COR-L47 (cell line): ENCODE measurements at regions not wholly inside any gene's neighbourhood (a gene's known extent, or its start where the extent isn't known, plus 50 kb on each side); places are given as distances from the start of the nearest gene placed in this dataset.
"Not testable (repeated sequence)": the region's sequence is repeated elsewhere in the genome, so short reads cannot be mapped to it uniquely, and the experiment has no call there.

Source experiments
- DNase-seq: peaks from one replicate; lab custom pipeline; 2025; lab: John Stamatoyannopoulos, UW

DNA sequence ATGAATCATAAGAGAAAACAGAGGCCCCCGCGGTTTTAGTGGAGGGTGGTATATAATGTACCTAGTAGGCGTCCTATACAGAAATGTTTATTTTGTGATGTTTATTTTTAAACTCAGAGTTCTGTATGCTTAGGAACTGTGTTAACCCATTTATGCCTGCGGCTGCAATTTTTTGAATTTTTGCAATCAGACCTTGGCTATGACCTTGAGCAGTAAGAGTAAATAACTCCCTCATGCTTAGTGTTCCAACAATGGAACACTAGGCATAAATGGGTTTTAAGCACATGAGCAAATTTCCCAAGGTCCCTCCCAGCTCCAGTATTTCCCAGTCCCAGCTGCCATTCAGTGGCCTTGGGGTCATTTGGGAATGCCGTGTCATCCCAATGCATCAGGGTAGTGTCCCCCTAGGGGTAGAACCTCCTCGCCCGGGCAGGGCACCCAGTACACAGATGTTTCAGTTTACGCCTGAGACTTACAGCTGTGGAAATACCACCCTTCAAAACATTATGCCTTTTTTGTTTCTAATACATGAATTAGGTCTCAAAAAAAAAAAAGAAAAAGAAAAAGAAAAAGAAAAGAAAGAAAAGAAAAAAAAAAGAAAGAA is 605.8 kb upstream of the CDH11 start:
- DNase-seq: no peak

DNA sequence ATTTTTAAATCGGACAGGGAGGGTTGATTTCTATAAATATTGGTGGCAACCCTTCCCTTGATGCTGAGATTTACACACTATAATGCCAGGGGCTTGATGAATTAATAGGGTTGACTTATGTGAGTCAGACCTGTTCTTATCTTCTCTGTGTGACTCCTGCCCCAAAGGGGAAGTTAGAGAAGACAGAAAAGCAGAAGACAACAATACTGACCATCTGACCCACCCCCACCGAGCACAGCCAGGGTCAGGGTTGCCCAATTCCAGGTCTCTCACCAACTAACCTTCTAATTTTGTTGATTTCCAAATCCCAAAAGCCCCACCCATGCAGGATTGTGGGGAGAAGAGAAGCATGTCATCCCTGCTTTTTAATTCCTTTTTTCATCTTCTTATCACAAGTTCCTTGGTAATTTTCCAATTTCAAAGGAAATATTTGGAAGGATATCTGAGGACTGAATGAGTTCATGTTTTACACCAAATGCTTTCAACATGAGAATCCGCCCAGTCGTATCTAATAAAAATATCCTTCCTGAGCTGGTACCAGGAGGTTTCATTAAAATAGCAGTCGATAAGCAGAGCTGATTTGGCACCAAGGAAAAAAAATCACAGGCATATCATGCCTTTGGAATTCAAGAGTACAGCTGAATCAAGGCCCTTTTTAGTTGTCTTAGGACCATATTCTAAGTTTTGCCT is 603.4 kb upstream of the CDH11 start:
- no peak for DNase-seq

DNA sequence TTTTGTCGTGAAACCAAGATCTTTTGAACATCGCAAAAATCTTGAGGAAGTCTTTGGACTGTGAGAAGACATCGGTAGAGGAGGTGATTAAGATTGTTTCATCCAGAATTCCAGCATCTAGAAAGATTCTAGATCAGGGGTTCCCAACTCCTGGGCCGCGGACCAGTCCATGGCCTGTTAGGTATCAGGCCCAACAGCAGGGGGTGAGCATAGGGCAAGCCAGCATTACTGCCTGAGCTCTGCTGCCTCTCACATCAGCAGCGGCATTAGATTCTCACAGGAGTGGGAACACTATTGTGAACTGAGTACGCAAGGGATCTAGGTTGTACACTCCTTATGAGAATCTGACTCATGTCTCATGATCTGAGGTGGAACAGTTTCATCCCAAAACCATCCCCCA is 600.6 kb upstream of the CDH11 start:
- no peak for DNase-seq

DNA sequence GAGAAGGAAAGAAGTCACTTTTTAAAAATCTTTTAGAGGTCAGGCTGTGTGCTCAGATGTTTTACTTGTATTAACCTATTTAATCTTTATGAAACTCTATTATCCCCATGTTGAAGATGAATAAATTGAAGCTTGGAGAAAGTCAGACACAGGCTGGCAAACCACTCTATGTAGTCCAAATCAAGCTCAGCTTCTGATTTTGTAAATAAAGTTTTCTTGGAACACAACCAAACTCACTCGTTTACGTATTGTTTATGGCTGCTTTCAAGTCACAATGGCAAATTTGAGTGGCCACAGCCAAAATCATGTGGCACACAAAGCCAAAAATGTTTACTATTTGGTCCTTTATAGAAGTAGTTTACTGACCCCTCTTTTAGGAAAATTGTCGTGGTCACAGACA is 596.0 kb upstream of the CDH11 start:
- no peak for DNase-seq

DNA sequence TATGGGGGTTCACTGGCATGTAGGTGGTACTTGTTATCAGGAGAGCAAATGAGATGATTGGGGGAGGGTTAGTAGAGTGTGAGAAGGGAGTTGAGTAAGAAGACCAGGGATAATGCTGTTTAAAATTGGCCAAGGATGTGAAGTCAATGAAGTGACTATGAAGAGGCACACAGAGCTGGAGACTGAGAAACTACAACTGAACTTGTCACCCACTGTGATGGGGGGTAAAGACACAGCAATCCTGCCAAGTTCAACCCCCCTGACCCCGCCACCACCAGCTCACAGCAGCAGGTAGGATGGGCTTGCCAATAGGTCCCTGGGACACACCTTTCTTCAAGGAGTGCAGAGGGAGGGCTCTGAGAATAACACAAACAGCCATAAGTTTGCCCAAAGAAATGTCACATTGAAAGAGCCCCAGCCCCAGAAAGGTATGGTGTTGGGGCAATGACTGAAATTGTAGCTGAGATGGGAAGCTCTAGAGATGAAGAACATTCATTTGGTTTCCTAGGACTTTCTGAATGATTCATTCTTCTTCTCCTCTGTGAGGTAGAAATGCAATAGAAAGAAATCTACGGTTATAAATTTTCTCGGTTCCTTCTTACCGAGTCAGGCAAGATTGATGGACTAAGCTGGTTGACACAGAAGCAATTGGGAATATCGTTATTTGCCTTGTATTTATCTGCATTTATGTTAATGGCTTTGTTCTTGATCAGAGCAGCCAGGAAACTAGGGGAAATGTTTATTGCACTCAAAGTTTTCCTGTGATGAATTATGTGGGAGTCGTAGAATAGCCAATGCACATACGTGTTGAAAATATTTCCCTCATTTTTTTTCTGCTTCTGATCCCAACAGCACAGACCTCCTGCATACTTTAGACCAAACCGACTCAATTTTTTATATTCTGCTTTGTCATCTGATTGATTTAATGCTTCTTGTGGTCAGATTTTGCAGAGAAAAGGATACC is 595.2 kb upstream of the CDH11 start:
- DNase-seq: no peak

DNA sequence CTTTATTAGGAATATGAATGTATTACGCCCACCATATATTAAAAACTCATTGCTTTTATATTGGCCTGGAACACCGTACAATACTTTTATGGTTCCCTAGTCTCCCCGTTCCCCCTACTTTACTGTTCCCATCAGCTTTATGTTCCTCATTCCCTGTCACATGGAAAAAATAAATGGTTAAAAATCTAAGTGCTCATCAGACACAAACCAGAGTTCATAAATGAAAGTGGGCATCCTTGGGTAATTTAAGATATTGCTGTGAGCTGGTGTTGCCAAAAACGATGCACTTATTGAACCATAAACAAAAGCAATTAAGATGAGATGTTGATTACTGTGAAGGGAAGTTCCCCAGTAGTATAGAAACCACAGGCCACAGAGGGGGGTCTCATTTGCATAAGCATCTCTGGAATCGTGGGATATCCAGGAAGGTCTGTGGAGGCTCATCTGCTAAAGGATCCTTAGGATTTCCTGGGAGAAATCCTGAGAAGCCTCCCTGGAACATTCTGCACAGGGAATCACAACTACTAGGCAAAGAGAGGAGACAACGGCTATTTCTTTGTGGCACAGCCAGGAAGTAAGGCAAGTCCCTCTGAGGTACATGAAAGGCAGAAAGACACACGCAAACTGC is 591.4 kb upstream of the CDH11 start:
- DNase-seq: no peak

DNA sequence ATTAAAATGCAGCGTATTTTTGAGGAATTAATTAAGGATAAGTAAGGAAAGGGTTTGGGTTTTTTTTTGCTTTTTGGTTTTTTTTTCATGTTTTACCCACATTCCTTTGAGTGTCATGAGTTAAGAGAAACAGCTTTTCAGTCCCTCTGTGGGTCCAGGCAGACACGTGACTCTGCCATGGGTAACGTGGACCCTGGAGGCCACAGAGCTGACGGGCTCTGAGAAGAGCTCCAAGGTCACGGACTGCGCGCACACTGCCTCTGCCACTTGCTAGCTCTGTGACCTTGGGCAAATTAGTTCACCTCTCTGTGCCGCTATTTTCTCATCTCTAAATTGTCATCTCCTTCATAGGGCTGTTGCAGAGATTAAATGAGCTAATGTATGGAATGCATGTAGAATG is 588.2 kb upstream of the CDH11 start:
- DNase-seq: no peak

DNA sequence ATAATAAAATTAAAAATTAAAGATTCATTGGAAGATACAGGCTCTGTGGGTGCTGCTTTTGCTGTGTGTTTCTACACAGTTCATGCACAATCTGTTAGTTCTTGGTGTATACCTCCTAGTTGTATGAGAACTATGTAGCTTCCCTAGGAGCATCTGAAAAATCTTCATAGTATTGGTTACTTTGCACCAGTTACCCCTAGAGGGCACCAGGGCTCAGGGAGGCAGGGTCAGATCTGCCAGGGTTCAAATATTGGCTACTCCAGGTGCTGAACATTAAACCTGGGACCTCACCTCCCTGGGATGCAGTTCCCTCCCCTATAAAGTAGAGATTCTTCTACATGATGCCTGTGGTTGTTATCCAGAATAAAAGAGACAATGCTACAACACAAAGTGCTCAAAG is 583.0 kb upstream of the CDH11 start:
- no peak for DNase-seq

DNA sequence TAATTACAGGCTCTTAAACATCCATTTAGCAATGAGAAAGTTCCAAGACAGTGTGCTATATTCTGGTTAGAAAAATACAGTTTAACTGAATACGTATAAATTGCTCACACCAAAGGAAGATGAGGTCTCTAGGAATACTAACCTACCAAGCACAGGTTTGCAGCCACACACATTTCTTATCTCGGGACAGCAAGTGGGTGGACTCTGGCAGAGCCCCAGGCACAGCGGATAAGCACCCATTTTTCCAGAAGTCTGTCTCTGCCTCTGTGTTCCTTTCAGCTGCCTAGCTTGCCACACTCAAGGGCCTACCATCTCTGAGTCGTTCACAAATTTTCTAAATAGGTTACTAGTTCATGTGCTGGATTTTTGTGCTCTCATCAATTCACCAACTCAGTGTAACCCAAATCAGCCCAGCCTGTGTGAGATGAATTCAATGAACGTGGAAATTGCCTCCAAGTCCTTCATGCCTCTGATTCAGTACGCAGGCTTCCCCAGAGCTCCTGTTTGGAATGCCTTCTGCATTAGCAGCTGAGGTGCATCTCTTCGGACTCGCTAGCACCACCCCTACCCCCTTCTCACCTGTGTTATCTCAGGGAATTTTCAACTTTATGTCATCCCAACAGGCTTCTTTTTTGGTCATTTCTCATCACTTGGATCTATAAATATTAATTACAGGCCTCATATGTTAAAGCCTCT is 581.0 kb upstream of the CDH11 start:
- DNase-seq: no peak

DNA sequence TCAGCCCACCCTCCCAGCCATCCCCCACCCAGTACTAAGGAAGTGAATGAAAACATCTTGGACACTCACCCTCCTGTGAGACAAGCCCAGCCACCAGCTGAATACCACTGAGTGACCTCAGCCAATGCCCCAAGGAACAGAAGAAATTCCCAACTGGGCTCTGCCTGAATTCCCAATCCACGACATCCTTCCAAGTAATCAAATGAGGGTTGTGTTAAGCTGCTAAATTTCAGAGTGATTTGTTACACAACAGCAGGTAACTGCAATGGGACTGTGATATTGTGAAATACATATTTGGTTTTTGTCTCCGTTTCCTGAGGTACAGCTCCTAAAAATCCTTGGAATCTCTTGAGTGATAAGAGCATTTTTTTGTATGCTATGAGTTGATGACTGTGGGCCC is 578.7 kb upstream of the CDH11 start:
- no peak for DNase-seq

DNA sequence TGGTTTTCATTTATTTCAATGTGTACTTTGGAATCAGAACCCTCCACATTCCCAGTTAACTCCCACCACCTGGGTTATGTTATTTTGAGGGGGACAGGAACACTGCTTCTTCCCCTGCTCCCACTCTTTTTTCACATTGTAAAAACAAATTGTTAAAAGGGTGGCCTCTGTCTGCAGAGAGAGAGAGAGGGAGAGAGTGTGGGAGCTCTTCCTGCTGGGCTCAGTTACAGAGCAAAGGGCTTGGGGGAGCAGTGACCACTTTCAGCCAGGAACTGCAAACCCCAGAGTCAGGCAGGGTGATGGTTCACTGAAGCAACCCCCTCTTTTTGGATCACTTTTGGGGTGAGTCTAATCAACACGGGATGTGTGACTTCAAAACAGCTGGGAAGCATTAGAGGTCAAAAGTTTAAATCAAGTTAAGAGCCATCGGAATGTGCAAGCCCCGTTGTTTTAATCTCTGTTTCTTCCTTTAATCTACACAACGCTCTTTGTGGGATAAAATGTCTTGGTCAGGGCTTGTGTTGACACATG is 577.0 kb upstream of the CDH11 start:
- DNase-seq: no peak

DNA sequence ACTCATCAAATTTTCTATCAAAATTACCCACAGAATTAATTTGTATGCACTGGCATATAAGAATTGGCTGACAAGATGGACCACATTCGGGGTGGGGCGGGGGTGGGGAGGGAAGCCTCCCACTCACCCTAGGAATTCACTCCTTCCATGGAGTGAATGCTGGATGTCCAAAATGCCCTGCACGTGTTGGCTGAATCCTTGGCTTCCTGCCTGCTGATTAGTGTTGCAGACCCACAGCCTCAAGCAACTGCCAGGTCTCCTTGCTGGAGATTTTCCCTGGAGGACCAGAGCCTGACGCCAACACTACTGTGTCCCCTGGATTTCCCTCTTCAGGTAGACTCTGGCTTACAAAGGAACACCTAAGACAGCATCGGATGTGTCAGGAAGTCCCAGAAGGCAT is 575.7 kb upstream of the CDH11 start:
- DNase-seq: no peak

DNA sequence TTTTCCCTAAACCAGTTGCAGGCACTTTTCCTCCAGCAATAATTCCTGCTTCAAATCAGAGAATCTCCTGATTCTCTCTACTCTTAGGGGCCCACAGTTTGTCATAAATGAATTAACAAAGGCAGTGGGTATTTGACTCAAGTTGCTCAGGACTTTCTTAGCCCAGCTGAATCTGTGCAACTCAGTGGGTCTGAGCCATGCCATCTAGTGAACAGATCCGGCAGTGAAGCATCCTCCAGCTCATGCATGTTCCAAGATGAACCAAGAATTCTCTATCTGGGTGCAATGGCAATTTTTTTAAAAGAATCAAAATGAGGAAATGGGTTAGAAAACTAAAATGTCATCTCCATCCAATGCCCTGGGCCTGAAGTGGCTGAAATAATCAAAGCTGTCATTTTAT is 575.2 kb upstream of the CDH11 start:
- no peak for DNase-seq

DNA sequence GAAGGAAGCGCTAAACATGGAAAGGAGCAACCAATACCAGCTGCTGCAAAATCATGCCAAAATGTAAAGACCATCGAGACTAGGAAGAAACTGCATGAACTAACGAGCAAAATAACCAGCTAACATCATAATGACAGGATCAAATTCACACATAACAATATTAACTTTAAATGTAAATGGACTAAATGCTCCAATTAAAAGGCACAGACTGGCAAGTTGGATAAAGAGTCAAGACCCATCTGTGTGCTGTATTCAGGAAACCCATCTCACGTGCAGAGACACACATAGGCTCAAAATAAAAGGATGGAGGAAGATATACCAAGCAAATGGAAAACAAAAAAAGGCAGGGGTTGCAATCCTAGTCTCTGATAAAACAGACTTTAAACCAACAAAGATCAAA is 570.0 kb upstream of the CDH11 start:
- DNase-seq: not testable (repeated sequence)

DNA sequence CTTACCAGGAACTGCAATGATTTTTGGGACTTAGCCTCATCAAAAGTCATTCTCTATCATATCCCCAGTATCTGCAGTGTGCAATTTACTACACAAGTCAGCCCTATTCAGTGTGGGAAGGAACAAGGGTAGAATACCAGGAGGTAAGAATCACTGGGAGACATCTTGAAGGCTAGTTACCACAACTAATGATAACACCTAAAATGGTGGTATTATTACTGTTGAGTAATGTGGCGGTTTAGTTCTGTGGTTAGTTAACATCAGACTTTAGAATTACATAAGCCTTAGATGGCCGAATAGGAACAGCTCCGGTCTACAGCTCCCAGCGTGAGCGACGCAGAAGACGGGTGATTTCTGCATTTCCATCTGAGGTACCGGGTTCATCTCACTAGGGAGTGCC is 567.9 kb upstream of the CDH11 start:
- DNase-seq: no peak

DNA sequence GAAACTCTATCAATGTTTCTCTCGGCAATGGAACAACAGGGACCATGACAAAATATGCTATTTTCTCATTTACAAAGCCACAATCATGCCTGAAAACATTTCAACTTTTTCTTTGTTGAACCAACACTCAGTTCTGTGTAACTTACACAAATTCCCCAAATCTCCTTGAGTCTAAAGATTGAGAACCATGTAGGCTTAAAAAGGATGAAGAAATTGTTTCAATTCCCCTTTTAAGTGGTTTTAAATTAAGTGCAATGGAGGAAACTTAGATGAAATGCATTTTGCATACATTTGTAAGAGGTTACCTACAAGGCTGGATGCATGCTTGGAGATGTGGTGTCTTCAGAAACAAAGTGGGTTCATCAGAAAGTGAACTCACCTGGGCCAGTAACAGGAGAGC is 566.4 kb upstream of the CDH11 start:
- no peak for DNase-seq

DNA sequence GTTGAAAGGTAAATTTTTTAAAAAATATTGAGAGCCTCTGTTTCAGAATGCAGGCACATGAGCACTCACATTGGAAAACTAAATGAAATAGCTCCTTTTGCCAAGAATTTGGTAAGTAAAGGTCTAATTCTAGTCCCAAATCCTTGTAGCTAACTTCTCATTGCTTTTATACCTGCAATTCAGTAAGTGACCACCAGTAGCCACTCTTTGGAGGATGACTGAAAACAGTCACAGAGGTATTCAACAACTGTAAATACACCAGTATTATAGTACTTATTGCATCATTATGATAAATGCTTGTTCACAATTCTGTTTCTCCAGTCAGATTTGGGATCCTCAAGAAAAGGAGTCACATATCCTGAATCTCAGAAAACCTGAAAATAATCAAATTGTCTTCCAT is 562.4 kb upstream of the CDH11 start:
- DNase-seq: no peak

DNA sequence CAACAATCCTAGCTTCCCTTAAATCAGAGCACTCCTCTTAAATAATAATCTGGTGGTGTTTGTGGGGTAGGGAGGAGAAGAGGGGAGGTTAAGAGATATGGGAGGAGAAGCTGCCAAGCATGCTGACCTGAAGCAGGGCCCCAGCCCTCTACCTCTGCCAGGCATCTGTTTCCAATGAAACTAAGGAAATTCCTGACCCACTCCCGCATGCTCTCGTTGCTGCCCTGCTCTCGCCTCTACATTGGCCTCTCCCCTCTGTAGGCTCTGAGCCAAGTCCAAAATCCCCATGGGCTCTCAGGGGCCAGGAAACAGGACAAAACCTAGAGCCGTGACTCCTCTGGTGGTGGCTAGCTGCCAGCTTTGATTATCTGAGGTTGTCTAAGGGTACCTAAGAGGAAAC is 559.5 kb upstream of the CDH11 start:
- no peak for DNase-seq

DNA sequence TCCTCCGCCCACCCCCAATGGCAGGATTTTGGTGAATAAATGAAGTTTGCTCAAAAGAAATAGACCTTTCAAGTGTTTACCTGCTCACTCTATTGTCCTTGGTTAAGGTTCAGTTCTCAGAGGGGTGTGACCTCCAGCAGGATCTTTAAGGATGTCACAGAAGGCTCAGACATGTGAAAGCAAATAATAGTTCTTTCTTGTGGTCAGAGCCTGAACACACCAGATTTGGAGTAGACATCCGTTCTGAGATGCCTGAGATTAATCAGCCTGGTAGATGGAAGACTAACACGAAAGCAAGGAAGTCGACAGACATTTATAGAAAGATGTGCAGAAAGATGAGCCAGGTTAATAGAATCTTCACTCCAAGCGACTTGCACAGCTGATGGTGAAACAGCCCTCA is 557.9 kb upstream of the CDH11 start:
- no peak for DNase-seq

DNA sequence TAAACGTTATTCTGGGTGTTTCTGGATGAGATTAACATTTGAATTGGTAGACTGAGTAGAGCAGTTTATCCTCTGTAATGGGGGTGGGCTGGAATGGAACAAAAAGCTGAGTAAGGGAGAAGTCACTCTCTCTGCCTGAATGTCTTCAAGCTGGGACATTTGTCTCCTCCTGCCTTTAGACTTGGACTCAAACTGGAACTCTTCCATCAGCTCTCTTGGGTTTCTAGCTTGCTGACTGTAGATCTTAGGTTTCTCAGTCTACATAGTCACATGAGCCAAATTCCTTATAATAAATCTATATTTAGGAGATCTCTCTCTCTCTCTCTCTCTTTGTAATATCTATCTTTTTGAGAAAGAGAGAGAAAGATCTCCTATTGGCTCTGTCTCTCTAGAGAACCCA is 553.3 kb upstream of the CDH11 start:
- no peak for DNase-seq

DNA sequence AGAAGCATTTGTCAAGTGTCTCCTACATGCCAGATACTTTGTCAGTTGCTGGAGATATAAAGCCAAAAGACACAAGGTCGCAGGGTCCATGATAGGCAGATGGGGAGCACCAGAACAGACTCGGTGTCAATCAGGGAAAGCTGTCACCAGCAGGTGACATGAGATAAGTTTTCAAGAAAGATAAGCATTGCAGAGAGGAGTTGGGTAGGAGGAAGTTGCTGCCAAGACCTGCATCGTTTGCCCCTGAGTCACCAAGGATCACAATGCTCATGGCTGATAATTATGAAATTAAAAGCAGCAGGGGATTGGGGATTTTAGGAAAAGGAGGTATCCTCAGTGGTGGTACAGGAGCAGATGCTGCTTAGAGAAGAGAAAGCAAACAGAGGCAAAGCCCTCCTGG is 551.1 kb upstream of the CDH11 start:
- DNase-seq: no peak

DNA sequence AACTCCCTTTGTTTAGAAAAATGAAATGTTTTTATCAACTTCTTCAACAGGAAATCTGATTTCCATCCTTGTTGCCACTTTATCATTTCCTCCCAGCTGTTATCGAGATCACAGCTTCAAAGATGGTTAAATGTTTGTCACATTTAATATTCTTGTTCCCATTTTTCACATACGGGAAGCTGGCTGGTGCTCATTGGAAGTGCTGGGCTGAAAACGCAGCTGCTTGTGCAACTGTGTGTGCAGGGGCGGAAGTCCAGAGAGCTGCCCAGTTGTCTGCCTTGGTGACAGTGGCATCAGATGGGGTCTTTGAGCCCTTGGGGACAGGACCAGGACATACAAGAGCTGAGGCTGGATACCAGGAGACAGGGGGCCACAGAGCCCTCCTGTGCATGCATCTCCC is 549.2 kb upstream of the CDH11 start:
- no peak for DNase-seq
